Erythroblast (primary cell): ENCODE measurements at regions not wholly inside any gene's neighbourhood (a gene's known extent, or its start where the extent isn't known, plus 50 kb on each side); places are given as distances from the start of the nearest gene placed in this dataset.
"Not testable (repeated sequence)": the region's sequence is repeated elsewhere in the genome, so short reads cannot be mapped to it uniquely, and the experiment has no call there.

Experiments
- GATA1 ChIP-seq: IDR thresholded peaks from 2 replicates; pipeline ENCODE4 v1.6.1; 2011; ENCODE audit warnings: low read depth, mild to moderate bottlenecking, control low read depth, low read length, moderate library complexity
- POLR2A ChIP-seq: IDR thresholded peaks from 2 replicates; pipeline ENCODE4 v1.6.1; 2011; ENCODE audit warnings: mild to moderate bottlenecking, low read length

DNA sequence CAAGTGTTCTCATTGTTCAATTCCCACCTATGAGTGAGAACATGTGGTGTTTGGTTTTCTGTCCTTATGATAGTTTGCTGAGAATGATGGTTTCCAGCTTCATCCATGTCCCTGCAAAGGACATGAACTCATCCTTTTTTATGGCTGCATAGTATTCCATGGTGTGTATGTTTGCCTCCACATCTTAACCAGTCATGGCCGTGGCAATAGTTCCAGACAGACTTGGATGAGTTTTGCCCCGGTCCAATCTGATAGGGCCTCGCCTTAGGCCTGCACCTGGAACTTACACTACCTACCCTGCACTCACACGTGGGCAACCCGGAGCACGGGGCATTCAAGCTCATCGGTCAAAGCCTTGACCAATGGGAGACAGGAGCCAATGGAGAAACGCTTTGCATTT is 197.0 kb downstream of the BARX2 start:
- not testable (repeated sequence) for TF ChIP-seq POLR2A, GATA1
